MV-4-11 (cell line): ENCODE measurements at regions not wholly inside any gene's neighbourhood (a gene's known extent, or its start where the extent isn't known, plus 50 kb on each side); places are given as distances from the start of the nearest gene placed in this dataset.
"Not testable (repeated sequence)": the region's sequence is repeated elsewhere in the genome, so short reads cannot be mapped to it uniquely, and the experiment has no call there.

Source experiments
- DNase-seq: peaks from one replicate; lab custom pipeline; 2025; lab: John Stamatoyannopoulos, UW

DNA sequence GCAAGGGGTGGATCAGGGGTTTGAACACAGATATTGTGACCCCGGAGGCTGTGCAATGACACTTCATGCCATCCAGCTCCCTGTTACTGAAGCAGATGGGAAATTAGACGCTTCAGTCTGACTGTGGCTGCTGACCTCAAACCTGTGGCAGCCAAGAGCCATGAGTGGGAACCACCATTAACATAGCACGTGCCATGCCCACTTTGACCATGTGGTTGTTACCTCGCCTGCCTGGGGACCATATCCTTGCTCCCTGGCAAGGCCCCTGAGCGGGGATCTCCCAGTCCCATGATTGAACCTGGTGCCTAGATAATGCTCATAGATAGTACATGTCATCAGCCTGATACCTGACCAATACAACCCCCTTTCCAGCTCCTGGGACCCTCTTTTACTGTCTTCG is 68.9 kb downstream of the CYP26B1 start:
- DNase-seq = no peak

DNA sequence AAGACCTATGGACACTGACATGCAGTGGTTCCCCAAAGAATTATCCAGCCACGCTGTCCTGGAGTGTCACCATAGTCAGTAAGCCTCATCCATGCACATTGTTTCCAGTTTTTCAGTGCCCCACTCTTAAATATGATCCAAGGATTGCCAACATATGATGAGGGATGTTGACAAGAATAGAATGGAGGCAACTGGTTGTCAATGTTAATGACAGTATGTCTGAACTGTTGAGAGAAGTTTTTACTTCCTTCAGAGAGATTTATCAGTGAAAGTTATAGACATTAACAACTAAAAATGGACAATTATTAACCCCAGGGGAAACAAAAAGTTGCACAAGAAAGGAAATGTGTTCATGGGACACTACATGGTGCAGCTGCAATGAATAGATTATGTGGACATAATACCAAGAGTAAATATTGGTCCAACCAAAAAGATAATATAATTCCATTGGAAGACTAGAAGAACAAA is 69.9 kb downstream of the CYP26B1 start:
- no peak for DNase-seq

DNA sequence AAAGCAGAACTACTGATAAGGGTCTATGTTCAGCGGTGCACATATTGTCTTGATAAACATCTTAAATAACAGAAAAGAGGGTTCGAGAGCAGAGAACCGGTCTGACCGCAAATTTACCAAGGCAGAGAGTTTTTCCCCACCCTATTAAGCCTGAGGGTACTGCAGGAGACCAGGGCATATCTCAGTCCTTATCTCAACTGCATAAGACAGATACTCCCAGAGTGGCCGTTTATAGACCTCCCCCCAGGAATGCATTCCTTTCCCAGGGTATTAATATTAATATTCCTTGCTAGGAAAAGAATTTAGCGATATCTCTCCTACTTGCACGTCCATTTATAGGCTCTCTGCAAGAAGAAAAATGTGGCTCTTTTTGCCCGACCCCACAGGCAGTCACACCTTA is 74.3 kb downstream of the CYP26B1 start:
- not testable (repeated sequence) for DNase-seq

DNA sequence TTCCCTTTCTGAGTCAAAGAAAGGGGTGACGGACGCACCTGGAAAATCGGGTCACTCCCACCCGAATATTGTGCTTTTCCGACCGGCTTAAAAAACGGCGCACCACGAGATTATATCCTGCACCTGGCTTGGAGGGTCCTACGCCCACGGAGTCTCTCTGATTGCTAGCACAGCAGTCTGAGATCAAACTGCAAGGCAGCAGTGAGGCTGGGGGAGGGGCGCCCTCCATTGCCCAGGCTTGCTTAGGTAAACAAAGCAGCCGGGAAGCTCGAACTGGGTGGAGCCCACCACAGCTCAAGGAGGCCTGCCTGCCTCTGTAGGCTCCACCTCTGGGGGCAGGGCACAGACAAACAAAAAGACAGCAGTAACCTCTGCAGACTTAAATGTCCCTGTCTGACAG is 83.5 kb downstream of the CYP26B1 start:
- not testable (repeated sequence) for DNase-seq

DNA sequence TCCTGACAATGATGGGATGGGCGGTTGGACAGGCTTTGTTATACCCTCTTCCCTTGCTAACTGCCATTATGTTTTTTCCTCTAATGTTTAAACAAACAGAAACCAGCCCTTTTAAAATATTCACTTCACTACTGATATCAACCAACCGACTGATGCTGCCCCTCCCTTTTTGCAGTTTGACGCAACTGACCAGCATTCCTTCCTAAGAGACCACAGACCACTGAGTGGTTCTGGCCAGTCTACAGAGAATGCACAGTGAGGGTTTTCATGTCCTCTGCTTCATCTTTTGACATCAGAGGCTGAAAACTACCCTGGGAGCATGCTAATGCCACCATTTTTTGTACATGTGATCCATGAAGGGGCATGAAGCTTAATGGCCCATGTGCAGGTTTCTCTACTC is 85.3 kb downstream of the CYP26B1 start:
- peak; percentile 6 for DNase-seq

DNA sequence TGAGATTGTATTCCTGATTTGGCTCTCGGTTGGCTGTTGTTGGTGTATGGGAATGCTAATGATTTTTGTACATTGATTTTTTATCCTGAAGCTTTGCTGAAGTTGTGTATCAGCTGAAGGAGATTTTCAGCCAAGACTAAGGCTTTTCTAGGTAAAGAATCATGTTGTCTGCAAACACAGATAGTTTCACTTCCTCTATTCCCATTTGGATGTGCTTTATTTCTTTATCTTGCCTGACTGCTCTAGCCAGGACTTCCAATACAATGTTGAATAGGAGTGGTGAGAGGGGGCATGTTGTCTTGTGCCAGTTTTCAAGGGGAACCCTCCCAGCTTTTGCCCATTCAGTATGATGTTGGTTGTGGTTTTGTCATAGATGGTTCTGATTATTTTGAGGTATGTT is 90.4 kb downstream of the CYP26B1 start:
- DNase-seq = peak; percentile 43

DNA sequence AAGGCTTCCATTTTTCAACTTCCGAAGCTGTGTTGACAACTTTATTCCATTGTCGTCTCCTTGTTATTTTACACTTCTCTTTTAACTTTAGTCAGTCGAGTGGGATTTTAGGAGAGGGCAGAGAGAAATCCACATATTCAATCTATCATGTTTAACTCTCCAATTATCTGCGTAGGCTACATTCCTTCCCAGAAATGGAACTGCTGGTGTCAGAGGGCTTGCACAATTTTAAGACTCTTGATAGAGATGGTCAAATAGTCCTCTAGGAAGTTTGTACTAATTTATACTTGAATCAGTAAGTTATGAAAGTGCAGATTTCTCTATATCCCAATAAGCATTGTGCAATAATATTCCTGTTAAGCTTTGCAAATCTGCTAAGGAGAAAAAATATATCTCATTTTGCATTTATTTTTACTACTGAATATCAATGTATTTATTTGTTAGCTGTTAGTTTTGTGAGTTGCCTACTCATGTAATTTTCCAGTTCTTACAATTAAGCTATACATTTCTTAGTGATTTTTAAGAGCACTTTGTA is 95.6 kb downstream of the CYP26B1 start:
- no peak for DNase-seq

DNA sequence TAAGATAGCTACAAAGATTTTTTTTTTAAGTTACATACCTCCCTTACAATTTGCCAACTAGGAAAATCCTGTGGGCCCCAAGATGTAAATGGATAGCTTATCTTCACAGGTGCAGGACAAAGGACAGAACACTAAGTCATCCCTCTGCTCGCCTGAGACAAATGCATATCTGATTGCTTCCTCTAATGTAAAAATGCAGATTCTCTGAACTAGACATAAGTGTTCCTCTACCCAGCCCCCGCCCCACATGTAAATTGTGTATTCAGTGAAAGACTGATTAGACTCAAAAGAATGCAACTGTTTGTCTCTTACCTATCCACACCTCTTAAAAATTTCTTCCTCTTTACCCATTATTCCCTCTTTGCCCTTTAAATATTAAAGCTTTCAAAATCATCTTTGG is 96.5 kb downstream of the CYP26B1 start:
- DNase-seq = no peak

DNA sequence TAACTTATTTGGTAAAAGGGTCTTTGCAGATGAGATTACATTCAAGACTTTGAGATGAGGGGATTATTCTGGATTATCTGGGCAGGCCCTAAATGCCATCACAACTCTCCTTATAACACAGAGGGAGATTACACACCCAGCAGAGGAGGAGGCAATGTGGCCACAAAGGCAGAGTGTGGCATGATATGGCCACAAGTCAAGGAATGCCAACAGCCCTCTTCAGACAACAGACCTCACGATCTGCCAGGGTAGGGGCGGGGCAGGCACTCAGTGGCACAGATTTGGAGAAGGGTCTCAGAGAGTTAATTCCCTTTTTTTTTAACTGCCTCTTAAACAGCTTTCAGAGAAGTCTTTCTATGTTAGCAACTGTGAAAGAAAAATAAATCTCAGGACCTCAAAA is 96.9 kb downstream of the CYP26B1 start:
- DNase-seq = no peak

DNA sequence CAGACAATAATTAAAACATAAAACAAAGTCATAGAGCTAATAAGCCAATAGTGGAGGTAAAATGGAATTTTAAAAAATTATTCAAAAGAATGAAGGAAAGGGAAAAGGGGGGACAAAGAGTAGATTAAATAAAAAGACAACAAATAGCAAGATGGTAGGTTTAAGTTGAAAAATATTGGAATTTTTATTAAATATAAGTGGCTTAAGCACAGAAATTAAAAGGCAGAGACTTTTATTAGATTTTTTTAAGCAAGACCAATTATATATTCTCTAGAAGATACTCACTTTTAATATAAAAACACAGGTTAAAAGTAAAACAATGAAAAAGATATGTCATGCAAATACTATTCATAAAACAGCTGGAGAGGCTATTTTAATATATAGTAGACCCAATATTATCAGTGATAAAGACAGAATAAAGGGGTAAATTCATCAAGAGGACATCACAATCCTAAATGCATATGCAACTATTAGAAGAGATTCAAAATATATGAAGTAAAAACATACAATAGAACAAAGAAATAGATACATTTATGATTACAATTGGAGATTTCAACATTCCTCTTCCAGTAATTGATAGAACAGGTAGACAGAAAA is 98.7 kb downstream of the CYP26B1 start:
- DNase-seq = no peak

DNA sequence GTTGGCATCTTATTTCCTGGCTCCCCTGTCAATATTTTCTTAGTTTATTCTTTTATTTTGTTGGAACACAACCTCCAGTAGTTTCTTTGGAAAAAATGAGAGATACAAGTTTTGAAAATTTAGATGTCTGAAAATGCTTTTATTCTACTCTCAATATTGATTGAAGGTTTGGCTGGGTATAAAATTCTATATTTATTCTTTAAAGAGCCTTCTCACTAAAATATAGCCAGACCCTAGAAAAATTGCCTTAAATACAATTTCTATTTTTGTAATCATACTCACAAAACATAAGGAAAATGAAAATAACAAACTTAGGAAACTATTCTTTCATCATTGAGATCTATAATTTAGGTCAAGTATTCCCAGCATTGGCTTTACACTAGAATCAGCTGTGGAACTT is 103.7 kb downstream of the CYP26B1 start:
- DNase-seq = no peak

DNA sequence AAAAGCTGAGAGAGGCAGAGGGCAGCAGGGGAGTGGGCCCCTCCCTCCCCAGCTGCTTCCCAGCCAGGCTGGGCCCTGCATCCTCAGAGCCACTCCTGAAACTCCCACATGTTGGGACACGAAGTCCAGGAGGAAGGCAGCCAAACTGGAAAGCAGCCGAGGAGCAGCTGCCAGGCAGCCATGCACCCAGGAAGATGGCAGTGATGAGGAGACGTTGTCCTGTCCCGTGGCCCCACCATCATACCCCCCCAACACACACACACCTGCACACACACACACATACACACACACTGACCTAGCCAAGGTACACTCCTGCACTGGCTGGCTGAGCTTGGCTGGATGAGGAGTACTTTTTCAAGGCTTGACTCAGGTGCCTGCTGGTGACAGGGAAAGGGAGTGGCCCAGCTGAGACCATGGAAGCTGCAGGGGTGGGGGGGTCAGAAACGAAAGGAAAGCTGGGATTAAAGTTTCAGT is 106.0 kb downstream of the CYP26B1 start:
- no peak for DNase-seq

DNA sequence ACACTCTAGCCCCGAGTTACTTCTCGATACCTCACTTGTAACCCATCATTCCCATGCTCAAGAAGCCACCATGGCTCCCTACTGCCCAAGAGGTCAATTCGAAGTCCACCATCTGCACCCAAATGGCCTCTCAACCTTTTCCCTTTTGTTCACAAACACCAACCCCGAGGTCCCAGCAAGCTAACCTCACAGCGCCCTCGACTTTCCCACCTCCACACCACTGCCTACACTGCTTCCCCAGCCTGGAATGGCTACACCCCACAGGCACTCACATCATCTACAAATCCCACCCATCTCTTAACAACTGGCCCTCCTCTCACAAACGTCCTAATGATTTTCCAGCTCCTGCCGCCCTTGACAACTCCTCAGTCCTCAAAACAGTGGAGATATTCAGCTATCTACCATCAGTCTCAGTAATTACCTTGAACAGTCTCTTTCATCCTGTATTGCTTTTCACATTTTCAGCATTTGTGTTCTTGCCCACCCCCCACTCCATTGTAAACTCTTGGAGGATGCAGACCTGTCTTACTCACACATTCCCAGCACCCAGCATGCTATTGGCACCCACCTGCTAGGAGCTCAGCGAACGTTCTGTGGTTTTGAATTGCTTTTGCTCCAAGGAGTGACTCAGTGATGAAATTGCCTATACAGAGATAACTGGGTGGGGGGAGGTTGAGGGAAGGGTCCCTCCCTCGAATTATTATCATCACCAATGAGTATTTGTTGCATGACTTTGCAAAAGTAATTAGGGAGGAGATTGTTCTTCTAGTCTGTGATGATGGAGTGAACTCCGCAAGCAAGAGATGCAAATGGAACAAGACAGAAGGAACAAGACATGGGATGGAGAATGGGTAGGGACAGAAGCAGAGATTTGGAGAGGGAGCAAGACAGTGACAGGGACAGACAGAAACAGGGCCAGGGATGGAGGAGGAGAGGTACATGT is 106.8 kb downstream of the CYP26B1 start:
- DNase-seq = no peak

DNA sequence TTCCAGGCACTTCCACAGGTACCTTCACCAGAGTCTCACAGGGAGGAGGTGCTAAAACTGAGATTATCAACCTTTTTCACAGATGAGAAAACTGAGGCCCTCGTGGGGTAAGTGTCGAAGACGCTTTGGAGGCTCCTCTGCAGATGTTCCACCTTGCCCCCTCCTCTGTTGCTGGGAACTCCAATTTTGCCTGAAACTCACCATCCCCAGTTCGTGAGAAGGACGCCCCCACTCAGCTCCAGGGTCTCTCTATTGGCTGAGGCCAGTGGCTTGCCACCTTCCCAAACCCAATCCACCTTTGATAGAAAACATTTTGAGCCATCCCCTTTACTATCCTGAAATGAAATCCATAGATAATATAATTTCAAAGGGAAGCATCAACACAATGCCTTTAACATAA is 109.1 kb downstream of the CYP26B1 start:
- DNase-seq = no peak

DNA sequence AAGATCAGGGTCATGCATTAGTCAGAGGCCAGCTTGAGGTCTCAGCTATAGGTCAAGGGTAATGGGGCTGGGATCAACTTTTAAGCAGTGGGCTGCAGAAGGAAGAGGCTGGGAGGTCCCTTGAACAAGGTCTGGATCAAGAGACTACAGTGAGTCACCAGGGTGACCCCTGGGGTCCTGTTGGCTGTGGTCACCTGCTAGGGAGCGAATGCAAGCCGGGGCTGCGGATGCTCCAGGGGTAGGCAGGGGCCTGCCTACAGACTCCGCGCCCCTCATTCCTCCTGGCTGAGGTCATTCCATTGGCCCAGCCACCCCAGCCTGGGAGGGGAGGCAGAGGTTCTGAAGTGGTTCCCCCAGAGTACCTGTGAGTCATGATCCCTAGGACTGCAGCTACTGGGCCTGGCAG is 110.4 kb downstream of the CYP26B1 start:
- no peak for DNase-seq

DNA sequence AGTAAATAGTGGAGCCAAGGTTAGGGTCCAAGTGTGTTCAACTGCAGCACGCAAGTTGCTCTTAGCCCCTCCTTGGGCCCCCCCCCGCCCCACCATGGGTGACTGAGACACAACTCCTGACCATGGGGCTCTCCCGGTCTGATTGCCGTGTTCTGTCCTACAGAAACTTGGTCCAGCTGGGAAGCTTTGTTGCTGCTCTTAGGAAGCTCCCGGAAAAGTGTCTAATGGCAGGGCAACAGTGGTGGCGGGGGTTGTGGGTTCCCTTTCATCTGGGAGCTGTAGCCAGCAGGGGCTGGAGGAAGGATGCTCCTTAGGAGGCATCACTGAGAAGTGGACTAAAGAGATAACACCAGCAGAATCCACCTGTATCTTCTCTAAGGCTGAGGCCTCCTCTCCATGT is 111.1 kb downstream of the CYP26B1 start:
- DNase-seq = no peak

DNA sequence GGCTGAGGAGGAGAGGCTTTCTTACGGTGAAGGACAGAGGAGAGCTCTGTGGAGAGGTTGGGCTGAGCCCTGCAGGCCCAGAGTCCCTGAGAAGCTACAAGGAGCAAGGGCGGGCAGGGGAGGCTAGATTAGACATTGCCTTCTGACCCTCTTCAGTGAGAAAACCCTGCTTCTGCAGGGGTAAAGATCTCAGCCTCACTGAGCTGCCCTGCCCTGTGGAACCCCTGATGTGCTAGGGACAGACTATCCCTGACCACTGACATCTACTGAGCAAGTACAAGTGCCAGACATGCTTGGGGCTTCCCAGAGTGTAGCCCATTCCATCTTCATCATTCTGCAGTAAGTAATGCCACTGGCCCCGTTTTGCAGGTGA is 111.5 kb downstream of the CYP26B1 start:
- no peak for DNase-seq

DNA sequence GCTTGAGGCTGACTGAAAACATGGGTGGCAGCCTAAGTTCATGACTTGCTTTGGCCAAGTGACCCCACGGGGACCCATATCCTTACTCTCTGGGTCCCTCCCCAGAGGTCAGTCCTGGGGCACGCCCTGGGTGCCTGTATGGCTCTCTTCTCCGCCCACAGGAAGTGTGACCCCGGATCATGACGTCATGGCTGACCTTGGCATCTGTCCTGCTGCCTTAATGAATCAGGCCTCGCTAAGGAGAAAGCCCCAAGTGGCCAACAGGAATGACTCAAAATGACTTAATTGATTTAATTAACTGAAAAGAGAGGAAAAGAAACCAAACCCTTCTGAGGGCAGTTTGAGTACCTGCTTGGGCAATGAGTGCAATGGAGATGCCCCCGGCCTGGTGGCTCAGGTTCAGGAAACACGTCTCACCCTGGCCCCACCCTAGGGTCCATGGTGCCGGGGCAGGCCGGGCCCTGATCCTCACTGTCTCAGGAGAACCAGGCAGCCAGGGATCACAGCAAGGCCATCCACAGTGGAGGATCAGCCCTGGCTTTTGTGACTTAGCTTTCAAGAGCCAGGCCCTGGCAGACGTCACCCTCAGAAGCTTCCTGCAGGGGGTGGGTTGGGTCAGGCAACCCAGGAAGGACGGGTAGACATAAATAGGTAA is 112.0 kb downstream of the CYP26B1 start:
- DNase-seq = no peak

DNA sequence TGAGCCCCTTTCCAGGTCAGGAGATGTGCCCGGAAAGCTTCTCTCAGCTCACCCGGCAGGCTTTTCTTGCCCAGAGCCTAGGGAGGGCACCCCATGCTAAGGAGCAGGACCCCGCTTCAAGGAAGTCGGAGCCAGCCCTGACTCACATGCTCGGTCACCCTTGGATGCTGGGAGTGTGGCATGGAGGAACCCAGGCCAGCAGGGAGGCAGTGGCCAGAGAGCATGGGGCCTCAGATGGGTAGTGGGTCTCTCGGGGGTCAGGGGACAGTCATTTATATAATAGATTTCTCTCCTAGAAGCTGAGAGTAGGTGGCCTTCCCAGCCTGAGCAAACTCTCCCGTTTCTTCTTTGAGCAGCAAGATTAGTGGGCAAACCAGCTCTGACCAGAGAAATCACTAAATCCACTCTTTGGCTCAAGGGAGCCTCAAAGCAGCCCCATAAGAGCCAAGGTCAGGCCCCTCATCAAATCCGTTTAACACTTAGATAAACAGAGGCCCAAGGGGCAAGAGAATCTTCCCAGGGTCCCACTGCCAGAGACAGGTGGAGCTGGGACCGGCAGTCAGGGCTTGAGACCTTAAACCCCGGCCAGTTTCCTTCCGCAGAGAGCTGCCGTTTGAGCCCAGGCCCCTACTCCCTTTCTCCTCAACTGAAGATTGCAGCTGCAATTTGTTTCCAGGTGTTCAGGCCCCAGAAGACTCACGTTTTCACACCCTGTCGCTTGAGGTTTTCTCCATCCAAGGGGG is 113.1 kb downstream of the CYP26B1 start:
- DNase-seq = no peak

DNA sequence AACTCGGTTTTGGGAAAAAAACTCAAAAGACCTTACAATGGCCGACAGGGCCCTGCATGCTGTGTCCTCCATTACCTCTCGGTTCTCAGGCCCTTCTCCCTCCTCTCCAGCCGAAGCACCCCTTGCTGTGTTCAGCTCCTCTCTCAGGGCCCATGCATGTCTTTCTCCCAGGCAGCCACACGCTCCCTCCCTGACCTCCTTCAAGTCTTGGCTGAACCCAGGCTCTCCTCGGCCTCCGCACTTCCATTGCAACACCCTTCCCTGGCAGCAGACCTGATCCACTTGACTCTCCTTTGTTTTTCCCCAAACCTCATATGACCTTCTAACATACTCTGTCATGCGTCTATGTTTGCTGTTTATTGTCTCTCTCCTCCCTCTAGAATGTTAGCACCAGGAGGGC is 114.0 kb downstream of the CYP26B1 start:
- DNase-seq = no peak

DNA sequence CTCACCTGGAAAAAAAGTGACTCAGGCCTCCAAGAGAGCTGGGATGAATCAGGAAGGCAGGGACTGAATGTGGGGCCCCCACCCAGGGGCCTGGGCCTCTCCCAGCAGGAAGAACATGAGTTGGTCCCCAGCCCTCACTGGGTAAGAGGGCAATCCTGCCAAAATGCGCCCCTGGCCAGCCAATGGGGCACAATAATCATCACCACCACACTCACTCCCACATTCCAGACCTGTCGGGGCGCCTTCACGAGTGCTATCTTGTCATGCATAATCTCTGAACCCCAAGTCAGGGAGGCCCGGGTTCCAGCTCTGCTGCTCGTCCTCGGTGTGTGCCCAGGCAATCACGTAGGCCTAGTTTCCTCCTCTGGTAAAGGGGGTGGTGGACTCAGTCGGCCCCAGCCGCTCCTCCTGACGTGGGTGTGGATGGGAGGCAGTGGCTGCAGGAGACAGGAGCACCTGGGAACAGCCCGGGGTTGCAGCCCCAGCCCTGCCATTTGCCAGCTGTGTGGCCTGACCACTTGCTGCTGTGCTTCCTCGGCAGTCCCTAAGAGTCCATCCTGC is 115.1 kb downstream of the CYP26B1 start:
- DNase-seq = no peak
